ENCODE measurements at regions not wholly inside any gene's neighbourhood (a gene's known extent, or its start where the extent isn't known, plus 50 kb on each side); places are given as distances from the start of the nearest gene placed in this dataset.
"Not testable (repeated sequence)": the region's sequence is repeated elsewhere in the genome, so short reads cannot be mapped to it uniquely, and the experiment has no call there.

DNA sequence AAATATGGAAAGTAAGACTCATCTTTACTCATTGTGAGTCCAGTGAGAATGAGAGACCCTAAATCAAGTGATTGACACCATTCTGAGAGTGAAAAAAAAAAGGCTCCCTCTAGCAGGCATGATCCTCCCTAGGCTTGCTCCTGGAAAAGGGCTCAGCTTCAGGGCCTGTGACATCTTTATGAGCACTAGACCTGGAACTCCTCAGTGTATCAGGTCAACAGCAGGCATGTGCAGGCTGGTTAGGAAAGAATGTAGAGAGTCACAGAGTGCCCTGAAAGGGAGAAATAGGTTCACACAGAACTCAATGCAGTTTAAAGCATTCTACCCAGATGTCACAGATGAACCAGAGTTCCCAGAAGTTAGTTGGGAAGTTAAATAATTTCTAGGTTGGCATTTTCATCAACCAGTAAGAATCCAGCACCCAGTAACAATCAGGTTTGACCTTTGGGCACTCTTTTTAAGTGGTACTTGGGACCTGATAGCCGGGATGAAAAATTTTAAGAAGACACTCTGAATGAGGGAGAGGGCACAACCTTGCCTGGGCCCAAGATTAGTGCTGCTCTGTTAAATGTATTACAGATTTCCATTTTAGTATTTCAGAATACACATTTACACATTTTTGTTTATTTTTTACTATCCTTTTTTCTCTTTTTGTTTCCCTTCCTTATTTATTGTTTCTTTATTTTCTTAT is 828.8 kb downstream of the C12orf50 start:
- no peaks in the 10 kb centered on the region for H3K36me3 ChIP-seq
- no peak overlapping the region for H3K4me3 ChIP-seq
- DNase-seq (ENCODE audit: low spot score), result peak; percentile 53
- no peak overlapping the region for H3K27ac ChIP-seq
- intact Hi-C loops (cut with DNase I), result no loop called here
- no peaks in the 10 kb centered on the region for H3K27me3 ChIP-seq (replicated peaks; ENCODE audit: insufficient read depth)
- H3K4me1 ChIP-seq (replicated peaks), result no peaks in the 10 kb centered on the region
- 62% methylated on average over 1 of the region's 1 CpG for WGBS
- H3K9me3 ChIP-seq, result no peaks in the 10 kb centered on the region
- TF ChIP-seq POLR2A (IDR thresholded peaks at IDR 0.05), result no peak
- TF ChIP-seq, protein P1, sequence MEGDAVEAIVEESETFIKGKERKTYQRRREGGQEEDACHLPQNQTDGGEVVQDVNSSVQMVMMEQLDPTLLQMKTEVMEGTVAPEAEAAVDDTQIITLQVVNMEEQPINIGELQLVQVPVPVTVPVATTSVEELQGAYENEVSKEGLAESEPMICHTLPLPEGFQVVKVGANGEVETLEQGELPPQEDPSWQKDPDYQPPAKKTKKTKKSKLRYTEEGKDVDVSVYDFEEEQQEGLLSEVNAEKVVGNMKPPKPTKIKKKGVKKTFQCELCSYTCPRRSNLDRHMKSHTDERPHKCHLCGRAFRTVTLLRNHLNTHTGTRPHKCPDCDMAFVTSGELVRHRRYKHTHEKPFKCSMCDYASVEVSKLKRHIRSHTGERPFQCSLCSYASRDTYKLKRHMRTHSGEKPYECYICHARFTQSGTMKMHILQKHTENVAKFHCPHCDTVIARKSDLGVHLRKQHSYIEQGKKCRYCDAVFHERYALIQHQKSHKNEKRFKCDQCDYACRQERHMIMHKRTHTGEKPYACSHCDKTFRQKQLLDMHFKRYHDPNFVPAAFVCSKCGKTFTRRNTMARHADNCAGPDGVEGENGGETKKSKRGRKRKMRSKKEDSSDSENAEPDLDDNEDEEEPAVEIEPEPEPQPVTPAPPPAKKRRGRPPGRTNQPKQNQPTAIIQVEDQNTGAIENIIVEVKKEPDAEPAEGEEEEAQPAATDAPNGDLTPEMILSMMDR (IDR thresholded peaks at IDR 0.05), result no peak
- peak; percentile 30 for TF ChIP-seq POLR2AphosphoS5 (IDR thresholded peaks at IDR 0.05)

- 98% methylated on average over 1 of the region's 1 CpG for WGBS
- H3K36me3 ChIP-seq, result no peaks in the 10 kb centered on the region
- H3K4me3 ChIP-seq, result no peak overlapping the region
- intact Hi-C loops (cut with DNase I), result no loop called here
- DNase-seq (ENCODE audit: low spot score), result no peak
- H3K4me1 ChIP-seq (replicated peaks), result no peaks in the 10 kb centered on the region
- no peaks in the 10 kb centered on the region for H3K9me3 ChIP-seq
- H3K27me3 ChIP-seq (replicated peaks; ENCODE audit: insufficient read depth), result no peaks in the 10 kb centered on the region
- no peak for TF ChIP-seq POLR2AphosphoS5 (IDR thresholded peaks at IDR 0.05)
- TF ChIP-seq POLR2A (IDR thresholded peaks at IDR 0.05), result no peak
- TF ChIP-seq, protein P1 (IDR thresholded peaks at IDR 0.05), result no peak
- H3K27ac ChIP-seq, result no peak overlapping the region
Measured at GRCh38 chr12:87198181-87198580, 831.0 kb downstream of the C12orf50 start.

- DNase-seq (ENCODE audit: low spot score), result no peak
- no peaks in the 10 kb centered on the region for H3K9me3 ChIP-seq
- 95% methylated on average over 2 of the region's 2 CpGs for WGBS
- no peak overlapping the region for H3K27ac ChIP-seq
- H3K4me3 ChIP-seq, result no peak overlapping the region
- intact Hi-C loops (cut with DNase I), result no loop called here
- H3K4me1 ChIP-seq (replicated peaks), result no peaks in the 10 kb centered on the region
- no peaks in the 10 kb centered on the region for H3K27me3 ChIP-seq (replicated peaks; ENCODE audit: insufficient read depth)
- no peak for TF ChIP-seq POLR2AphosphoS5 (IDR thresholded peaks at IDR 0.05)
- TF ChIP-seq POLR2A (IDR thresholded peaks at IDR 0.05), result no peak
- TF ChIP-seq, protein P1 (IDR thresholded peaks at IDR 0.05), result no peak
- H3K36me3 ChIP-seq, result no peaks in the 10 kb centered on the region
Measured at GRCh38 chr12:87196321-87196720, 832.9 kb downstream of the C12orf50 start.

GRCh38 chr12:87194389-87194788 is 834.8 kb downstream of the C12orf50 start:
- H3K27ac ChIP-seq; DNase-seq (ENCODE audit: low spot score); H3K4me1 ChIP-seq (replicated peaks); H3K27me3 ChIP-seq (replicated peaks; ENCODE audit: insufficient read depth); H3K9me3 ChIP-seq; H3K36me3 ChIP-seq; H3K4me3 ChIP-seq; intact Hi-C loops (cut with DNase I): not testable (repeated sequence)

DNA sequence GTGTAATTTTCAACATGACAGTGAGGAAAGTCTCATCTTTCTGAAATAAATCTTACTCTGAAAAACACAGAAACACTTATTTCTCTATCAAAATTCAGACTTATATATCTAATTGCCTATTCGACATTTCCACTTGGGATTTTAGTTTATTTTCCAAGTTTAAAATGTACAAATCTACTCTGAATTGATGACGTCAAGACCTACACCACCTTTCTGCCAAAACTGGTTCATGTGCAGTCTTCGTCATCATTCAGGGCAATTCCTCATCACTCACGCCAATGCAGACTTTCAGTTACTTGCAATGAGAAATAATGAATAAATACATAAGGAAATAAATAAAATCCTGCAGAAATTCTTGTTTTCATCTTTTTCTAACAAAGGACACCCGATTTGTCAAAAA is 843.8 kb downstream of the C12orf50 start:
- H3K4me1 ChIP-seq (replicated peaks), result no peaks in the 10 kb centered on the region
- no peak overlapping the region for H3K4me3 ChIP-seq
- no peak overlapping the region for H3K27ac ChIP-seq
- DNase-seq (ENCODE audit: low spot score), result no peak
- TF ChIP-seq POLR2AphosphoS5 (IDR thresholded peaks at IDR 0.05) (no peak), POLR2A (IDR thresholded peaks at IDR 0.05) (no peak)
- TF ChIP-seq, protein P1 (IDR thresholded peaks at IDR 0.05), result no peak
- H3K27me3 ChIP-seq (replicated peaks; ENCODE audit: insufficient read depth), result no peaks in the 10 kb centered on the region
- H3K36me3 ChIP-seq, result no peaks in the 10 kb centered on the region
- 90% methylated on average over 5 of the region's 5 CpGs for WGBS
- no peaks in the 10 kb centered on the region for H3K9me3 ChIP-seq
- intact Hi-C loops (cut with DNase I), result no loop called here

Data from prostate gland (tissue), 2 donors.